Right cardiac atrium (tissue), 5 donors: ENCODE measurements at regions not wholly inside any gene's neighbourhood (a gene's known extent, or its start where the extent isn't known, plus 50 kb on each side); places are given as distances from the start of the nearest gene placed in this dataset.
"Not testable (repeated sequence)": the region's sequence is repeated elsewhere in the genome, so short reads cannot be mapped to it uniquely, and the experiment has no call there.

Experiments used
- ATAC-seq, 2 donors: fragments of 200-7000 bp; cut with Tn5 transposase; one replicate each; pipeline versions ENCODE4 v1.8.0 to v1.9.1; 2020; ENCODE audit warnings: moderate library complexity in 2 of 2, mild to moderate bottlenecking in 1 of 2
- DNase-seq, 3 donors: peaks; one replicate each; pipeline ENCODE4 v3.0.0-alpha.2; 2020
- H3K27ac ChIP-seq: one replicate; pipeline ENCODE4 v1.5.1; 2013; ENCODE audit warnings: mild to moderate bottlenecking, low read length, control low read depth, moderate library complexity
- H3K27me3 ChIP-seq: one replicate; pipeline ENCODE4 v1.6.1; 2013; ENCODE audit not compliant: control insufficient read depth, insufficient read depth
- H3K4me1 ChIP-seq: one replicate; pipeline ENCODE4 v1.6.1; 2013; ENCODE audit warnings: low read length; ENCODE audit not compliant: control insufficient read depth, insufficient read depth
- H3K4me3 ChIP-seq: one replicate; pipeline ENCODE4 v1.5.1; 2013; ENCODE audit warnings: low read length, control low read depth
- H3K9me3 ChIP-seq: one replicate; pipeline ENCODE4 v1.6.1; 2013; ENCODE audit warnings: low read length; ENCODE audit not compliant: control insufficient read depth
- WGBS: extraction: QIAGEN DNeasy Blood & Tissue Kit; methylation state at CpG from one replicate; pipeline ENCODE4 v1.1.7; 2013; 5-methylcytosine and 5-hydroxymethylcytosine counted together
- intact Hi-C, 4 donors: fragments of 100-400 bp; cut with DNase I; formaldehyde crosslinking; loops; one replicate each; pipeline versions ENCODE4 v1.11.0 to v1.14.0; 2022 to 2023
- donor health status: healthy with polysubstance abuse.
- donor health status: DM: no; HTN: yes; CAD: no.
- donor health status: DM: no; HTN: no; CAD: no.
- donor health status: DM: no; HTN: yes; CAD: no; lungs with severe emphysema.
- donor health status: DM: yes; HTN: yes; CAD: no.

DNA sequence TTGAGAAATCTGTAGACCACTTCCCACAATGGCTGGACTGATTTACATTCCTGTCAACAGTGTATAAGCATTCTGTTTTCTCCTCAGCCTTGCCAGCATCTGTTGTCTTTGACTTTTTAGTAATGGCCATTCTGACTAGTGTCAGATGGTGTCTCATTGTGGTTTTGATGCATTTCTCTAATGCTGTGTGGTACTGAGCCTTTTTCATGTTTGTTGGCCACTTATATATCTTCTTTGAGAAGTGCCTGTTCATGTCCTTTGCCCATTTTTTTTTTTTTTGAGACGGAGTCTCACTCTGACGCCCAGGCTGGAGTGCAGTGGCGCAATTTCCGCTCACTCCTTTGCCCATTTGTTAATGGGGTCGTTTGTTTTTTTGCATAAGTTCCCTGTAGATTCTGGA is 237.5 kb downstream of the RTP5 start:
- ATAC-seq, H3K27me3 ChIP-seq, DNase-seq, H3K4me3 ChIP-seq, H3K4me1 ChIP-seq, intact Hi-C loops, H3K9me3 ChIP-seq, H3K27ac ChIP-seq: not testable (repeated sequence)
- 87% methylated on average over 5 of the region's 5 CpGs for WGBS

GRCh38 chr2:242108797-242109500 is 239.4 kb downstream of the RTP5 start:
- intact Hi-C loops, H3K27me3 ChIP-seq: not testable (repeated sequence)
- 93% methylated on average over 2 of the region's 2 CpGs for WGBS

DNA sequence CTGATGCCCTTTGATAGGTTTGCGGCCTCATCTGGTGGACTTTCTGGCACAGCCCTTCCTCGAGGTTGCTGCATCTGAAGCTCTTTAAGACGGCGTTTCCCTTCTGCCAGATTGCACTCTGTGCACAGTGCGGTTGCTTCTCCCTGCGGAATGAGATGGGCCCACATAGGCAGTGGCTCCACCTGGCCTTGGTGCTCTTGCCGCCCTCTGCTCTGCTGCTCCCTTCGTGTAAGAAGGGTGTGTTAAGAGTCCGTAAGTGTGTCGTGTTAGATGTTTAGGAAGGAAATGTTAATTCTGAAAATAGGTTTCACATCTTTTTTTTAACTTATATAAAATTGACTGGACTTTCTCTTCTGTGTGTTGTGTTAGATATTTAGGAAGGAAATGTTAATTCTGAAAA is 240.3 kb downstream of the RTP5 start:
- DNase-seq, H3K4me1 ChIP-seq, H3K27me3 ChIP-seq, H3K4me3 ChIP-seq, H3K27ac ChIP-seq, intact Hi-C loops, H3K9me3 ChIP-seq: not testable (repeated sequence)
- 77% methylated on average over 9 of the region's 10 CpGs for WGBS
- peak in 1 of 2 donors; percentile 14 for ATAC-seq

More at GRCh38 chr2:242108797-242109500, 239.4 kb downstream of the RTP5 start:
- H3K4me1 ChIP-seq, ATAC-seq, H3K27ac ChIP-seq, H3K4me3 ChIP-seq, DNase-seq, H3K9me3 ChIP-seq: not testable (repeated sequence)

DNA sequence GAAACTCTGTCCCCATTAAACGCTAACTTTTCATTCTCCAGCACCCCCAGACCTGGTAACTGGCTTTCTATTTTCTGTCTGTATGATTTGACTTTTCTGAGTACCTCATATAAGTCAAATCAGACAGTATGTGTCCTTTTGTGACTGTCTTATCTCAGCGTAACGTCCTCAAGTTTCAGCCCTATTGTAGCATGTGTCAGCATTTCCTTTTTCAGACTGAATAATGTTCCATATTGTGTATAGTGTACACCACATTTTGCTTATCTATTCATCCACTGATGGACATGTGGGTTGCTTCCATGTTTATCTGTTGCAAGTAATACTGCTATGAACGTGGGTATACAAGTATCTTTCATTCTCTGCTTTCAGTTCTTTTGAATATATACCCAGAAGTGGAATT is 242.4 kb downstream of the RTP5 start:
- H3K27me3 ChIP-seq, intact Hi-C loops, ATAC-seq, DNase-seq, H3K9me3 ChIP-seq, H3K27ac ChIP-seq, H3K4me3 ChIP-seq, H3K4me1 ChIP-seq: not testable (repeated sequence)
- WGBS: 85% methylated on average over 4 of the region's 4 CpGs

DNA sequence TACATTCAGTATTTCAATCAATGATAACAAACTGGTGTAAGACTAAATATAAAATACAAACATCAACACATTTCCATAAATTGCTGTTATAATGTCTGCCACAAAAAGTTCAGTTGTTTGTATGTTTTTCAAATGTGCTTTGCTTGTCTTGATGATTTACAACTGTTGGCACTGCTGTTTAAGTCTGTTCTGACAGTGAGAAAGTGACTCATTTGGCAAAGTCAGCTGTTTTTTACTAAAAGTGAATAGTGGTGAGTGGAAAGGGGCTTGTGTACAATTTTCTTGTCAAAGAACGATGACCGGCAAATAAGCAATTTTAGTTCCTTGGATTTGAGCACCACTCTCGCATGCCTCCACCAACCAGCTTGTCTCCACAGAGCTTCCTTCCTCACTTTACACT is 244.0 kb downstream of the RTP5 start:
- H3K9me3 ChIP-seq, H3K27ac ChIP-seq, H3K4me3 ChIP-seq, DNase-seq, H3K27me3 ChIP-seq, H3K4me1 ChIP-seq, intact Hi-C loops: not testable (repeated sequence)
- WGBS: 50% methylated on average over 3 of the region's 3 CpGs
- peak in 1 of 2 donors; percentile 15 for ATAC-seq

GRCh38 chr2:242116676-242117075 is 247.1 kb downstream of the RTP5 start:
- H3K9me3 ChIP-seq, H3K27me3 ChIP-seq, H3K27ac ChIP-seq, H3K4me1 ChIP-seq, H3K4me3 ChIP-seq, intact Hi-C loops, DNase-seq, ATAC-seq: not testable (repeated sequence)
- WGBS: 55% methylated on average over 1 of the region's 2 CpGs

- DNase-seq, H3K27me3 ChIP-seq, H3K4me1 ChIP-seq, H3K4me3 ChIP-seq, intact Hi-C loops, H3K9me3 ChIP-seq, H3K27ac ChIP-seq: not testable (repeated sequence)
- WGBS: no CpG with 5 or more reads among the region's 3 CpGs
- peak in 1 of 2 donors; percentile 38 for ATAC-seq
Measured at GRCh38 chr2:242117305-242117704, 247.8 kb downstream of the RTP5 start.

DNA sequence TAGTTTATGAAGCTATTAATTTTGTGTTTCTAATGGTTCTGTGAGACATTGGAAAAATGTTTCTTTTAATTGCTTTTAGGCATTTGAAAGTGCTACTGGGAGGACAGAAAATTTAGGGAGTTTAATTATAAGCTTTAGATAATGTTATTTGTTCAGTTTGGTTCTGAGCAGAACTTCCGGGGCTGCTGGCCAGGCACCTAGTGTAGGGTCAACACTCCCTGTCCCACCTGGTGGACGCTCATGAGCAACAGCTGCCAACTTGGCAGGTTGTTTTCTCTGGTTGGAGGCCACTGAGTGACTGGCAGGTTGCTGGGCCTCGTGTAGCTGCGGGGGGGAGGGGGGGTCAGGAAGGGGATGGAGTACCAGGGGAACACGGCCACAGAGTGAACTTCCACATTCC is 250.2 kb downstream of the RTP5 start:
- H3K27me3 ChIP-seq, H3K4me3 ChIP-seq, DNase-seq, ATAC-seq, intact Hi-C loops, H3K4me1 ChIP-seq, H3K9me3 ChIP-seq, H3K27ac ChIP-seq: not testable (repeated sequence)
- WGBS: 68% methylated on average over 5 of the region's 5 CpGs

GRCh38 chr2:242130682-242131081 is 261.2 kb downstream of the RTP5 start:
- H3K4me3 ChIP-seq, DNase-seq, H3K9me3 ChIP-seq, H3K27me3 ChIP-seq, H3K27ac ChIP-seq, ATAC-seq, intact Hi-C loops, H3K4me1 ChIP-seq: not testable (repeated sequence)
- 90% methylated on average over 3 of the region's 3 CpGs for WGBS

DNA sequence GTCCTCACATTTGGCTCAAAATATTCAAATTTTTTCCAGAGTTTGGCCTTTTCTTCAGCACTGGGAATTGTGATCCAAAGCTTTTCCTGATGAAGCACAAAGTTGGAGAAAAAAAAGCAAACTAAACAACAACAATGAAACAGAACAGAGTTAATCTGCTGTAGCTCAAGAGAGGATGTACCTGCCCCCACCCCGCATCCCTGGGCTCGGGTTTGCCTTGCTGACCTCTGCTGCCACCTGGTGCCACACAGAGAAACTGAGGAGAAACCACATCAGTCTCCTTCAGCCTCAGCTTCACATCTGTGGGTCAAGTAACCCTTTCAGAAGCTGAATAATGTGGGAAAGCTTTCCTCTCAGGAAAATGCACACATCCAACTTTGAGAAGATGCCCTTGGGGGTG is 290.4 kb downstream of the RTP5 start:
- H3K4me1 ChIP-seq, H3K9me3 ChIP-seq, DNase-seq, H3K27ac ChIP-seq, H3K27me3 ChIP-seq, ATAC-seq, intact Hi-C loops, H3K4me3 ChIP-seq: not testable (repeated sequence)
- 21% methylated on average over 2 of the region's 2 CpGs for WGBS

GRCh38 chr2:242165115-242165514 is 295.6 kb downstream of the RTP5 start:
- intact Hi-C loops, DNase-seq, H3K27ac ChIP-seq, H3K27me3 ChIP-seq, ATAC-seq, H3K4me3 ChIP-seq, H3K4me1 ChIP-seq, H3K9me3 ChIP-seq: not testable (repeated sequence)

DNA sequence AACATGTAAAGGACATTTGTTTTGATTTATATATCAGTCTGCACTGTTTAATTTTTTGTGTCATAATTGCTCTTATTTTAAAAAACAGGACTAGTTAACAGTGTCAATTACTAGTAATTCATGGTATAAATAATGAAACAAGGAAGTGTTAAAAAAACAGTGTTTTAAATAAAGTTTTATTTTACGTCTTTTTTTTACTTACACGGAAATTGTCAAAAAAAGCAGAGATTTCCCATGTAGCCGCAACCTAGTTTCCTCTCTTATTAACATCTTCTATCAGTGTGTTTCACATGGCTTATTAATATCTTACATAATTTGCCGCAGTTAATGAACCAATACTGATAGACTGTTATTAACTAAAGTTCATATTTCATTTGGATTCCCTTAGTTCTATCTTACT is 301.8 kb downstream of the RTP5 start:
- intact Hi-C loops, DNase-seq, H3K27ac ChIP-seq, H3K4me3 ChIP-seq, H3K27me3 ChIP-seq, H3K4me1 ChIP-seq, H3K9me3 ChIP-seq, ATAC-seq: not testable (repeated sequence)
- WGBS: 90% methylated on average over 4 of the region's 4 CpGs
